ENCODE measurements at regions not wholly inside any gene's neighbourhood (a gene's known extent, or its start where the extent isn't known, plus 50 kb on each side); places are given as distances from the start of the nearest gene placed in this dataset.

GRCh38 chr2:75959724-75960471 is 249.2 kb upstream of the GCFC2 start:
- H3K36me3 ChIP-seq (replicated peaks in 1 of 2; ENCODE audit: control insufficient read depth in 1 of 2, insufficient read depth in 2 of 2, low read length in 2 of 2), result no peaks in the 10 kb centered on the region
- no peaks in the 10 kb centered on the region for H4K20me1 ChIP-seq (ENCODE audit: insufficient read depth, low read length)
- H3K4me3 ChIP-seq (replicated peaks in 1 of 3; ENCODE audit: insufficient read depth in 1 of 3, low read depth in 2 of 3, low read length in 3 of 3), result no peak overlapping the region
- FAIRE-seq (no peak), ATAC-seq (no peak), DNase-seq (ENCODE audit: low spot score) (no peak)
- POLR2A ChIA-PET, result no interaction called here
- H2AFZ ChIP-seq (ENCODE audit: low read length), result no peak overlapping the region
- no peak overlapping the region for H3K4me2 ChIP-seq (ENCODE audit: low read depth, low read length)
- H3K27me3 ChIP-seq (ENCODE audit: control insufficient read depth in 1 of 2, insufficient read depth in 2 of 2, low read length in 2 of 2), result no peaks in the 10 kb centered on the region
- no peaks in the 10 kb centered on the region for H3K4me1 ChIP-seq (ENCODE audit: insufficient read depth, low read length)
- no peak overlapping the region for H3K27ac ChIP-seq (ENCODE audit: extremely low read length, insufficient read depth, low read length)
- no TSS peak for BruUV-seq (replicated peaks)
- TF ChIP-seq GTF3A (CRISPR knock-in tag; conservative IDR thresholded peaks at IDR 0.05) (no peak), WIZ (CRISPR knock-in tag; IDR thresholded peaks at IDR 0.05) (no peak), SRY (CRISPR knock-in tag; IDR thresholded peaks at IDR 0.05) (no peak), E2F2 (CRISPR knock-in tag; IDR thresholded peaks at IDR 0.05; ENCODE audit: borderline replicate concordance) (no peak)
- no peaks in the 10 kb centered on the region for H3K9me3 ChIP-seq (ENCODE audit: low read length)
- 29% methylated on average over 4 of the region's 4 CpGs for WGBS (ENCODE audit: low lambda C conversion rate)
- no peak overlapping the region for H3K9ac ChIP-seq (ENCODE audit: insufficient read depth, low read depth, low read length)
- intact Hi-C loops (cut with micrococcal nuclease; ENCODE audit: unreplicated experiment) (no loop called here), in situ Hi-C loops (cut with HindIII; ENCODE audit: extremely low pct_ligation_motif_present, low pct_unique_long_range_greater_than_20kb) (no loop called here)
- CTCF ChIA-PET (ENCODE audit: low intra/inter-chr PET ratio, low total read pairs), result no interaction called here
- H3K79me2 ChIP-seq (ENCODE audit: insufficient read depth, low read length), result no peaks in the 10 kb centered on the region

GRCh38 chr2:75954761-75955160 is 244.0 kb upstream of the GCFC2 start:
- Histone ChIP-seq H3K27ac (ENCODE audit: extremely low read length, insufficient read depth, low read length) (no peak overlapping the region), H3K27me3 (ENCODE audit: control insufficient read depth in 1 of 2, insufficient read depth in 2 of 2, low read length in 2 of 2) (no peaks in the 10 kb centered on the region), H2AFZ (ENCODE audit: low read length) (no peak overlapping the region), H3K4me3 (replicated peaks in 1 of 3; ENCODE audit: insufficient read depth in 1 of 3, low read depth in 2 of 3, low read length in 3 of 3) (no peak overlapping the region), H3K4me2 (ENCODE audit: low read depth, low read length) (no peak overlapping the region), H3K79me2 (ENCODE audit: insufficient read depth, low read length) (no peaks in the 10 kb centered on the region), H3K4me1 (ENCODE audit: insufficient read depth, low read length) (no peaks in the 10 kb centered on the region), H3K9ac (ENCODE audit: insufficient read depth, low read depth, low read length) (no peak overlapping the region), H3K36me3 (replicated peaks in 1 of 2; ENCODE audit: control insufficient read depth in 1 of 2, insufficient read depth in 2 of 2, low read length in 2 of 2) (no peaks in the 10 kb centered on the region; a peak in 1 of 5 replicates), H3K9me3 (ENCODE audit: low read length) (no peaks in the 10 kb centered on the region), H4K20me1 (ENCODE audit: insufficient read depth, low read length) (no peaks in the 10 kb centered on the region)
- ChIA-PET POLR2A (no interaction called here), CTCF (ENCODE audit: low intra/inter-chr PET ratio, low total read pairs) (no interaction called here)
- BruUV-seq (replicated peaks), result no TSS peak
- no peak for FAIRE-seq
- TF ChIP-seq ZNF550 (CRISPR knock-in tag; IDR thresholded peaks at IDR 0.05; ENCODE audit: borderline replicate concordance) (no peak), ZNF530 (CRISPR knock-in tag; IDR thresholded peaks at IDR 0.05; ENCODE audit: low read depth) (no peak), ZBTB46 (CRISPR knock-in tag; IDR thresholded peaks at IDR 0.05; ENCODE audit: borderline replicate concordance) (no peak), ZNF501 (CRISPR knock-in tag; IDR thresholded peaks at IDR 0.05) (no peak), ZNF460 (CRISPR knock-in tag; IDR thresholded peaks at IDR 0.05; ENCODE audit: borderline replicate concordance) (no peak), GABPB1 (CRISPR knock-in tag; IDR thresholded peaks at IDR 0.05) (no peak), KDM5B (CRISPR knock-in tag; IDR thresholded peaks at IDR 0.05; ENCODE audit: borderline replicate concordance) (no peak), TARDBP (CRISPR knock-in tag; IDR thresholded peaks at IDR 0.05) (no peak), SRSF4 (IDR thresholded peaks at IDR 0.05; ENCODE audit: low read depth, low read length, poor library complexity, severe bottlenecking) (no peak), ZNF83 (CRISPR knock-in tag; IDR thresholded peaks at IDR 0.05; ENCODE audit: borderline replicate concordance) (no peak)
- no peak for DNase-seq (ENCODE audit: low spot score)
- no peak for ATAC-seq
- in situ Hi-C loops (cut with HindIII; ENCODE audit: extremely low pct_ligation_motif_present, low pct_unique_long_range_greater_than_20kb) (no loop called here), intact Hi-C loops (cut with micrococcal nuclease; ENCODE audit: unreplicated experiment) (no loop called here)
